HepG2 (cell line): ENCODE measurements at regions not wholly inside any gene's neighbourhood (a gene's known extent, or its start where the extent isn't known, plus 50 kb on each side); places are given as distances from the start of the nearest gene placed in this dataset.

Experiments used
- ATAC-seq: fragments of 200-7000 bp; cut with Tn5 transposase; 3 replicates; pipeline ENCODE4 v1.9.1; 2020; ENCODE audit warnings: mild to moderate bottlenecking, moderate library complexity
- BruUV-seq: library from RNA; stranded (reverse); fragments of 400-500 nt; replicated peaks from 2 replicates; lab custom pipeline; 2021; lab: Mats Ljungman, UMichigan
- CTCF ChIA-PET: fragments of 300-600 bp; formaldehyde crosslinking; extraction: SDS; loops from one replicate; lab custom pipeline; 2021; ENCODE audit warnings: low total read pairs, inconsistent platforms, low intra/inter-chr PET ratio; lab: Yijun Ruan, JAX
- POLR2A ChIA-PET: fragments of 350-600 bp; sonication (Branson Sonifier 250); formaldehyde crosslinking; loops from one replicate; lab custom pipeline; 2020; ENCODE audit warnings: antibody characterized with exemption, inconsistent platforms; lab: Yijun Ruan, JAX
- DNase-seq: peaks from one replicate; pipeline ENCODE4 v3.0.0-alpha.2; 2015; ENCODE audit warnings: low spot score
- FAIRE-seq: peaks from 3 replicates; lab custom pipeline; 2011; peaks lifted over from hg19 to GRCh38; lab: Jason Lieb, UNC
- H2AFZ ChIP-seq: one replicate; pipeline ENCODE4 v1.6.1; 2011; ENCODE audit warnings: low read length, inconsistent platforms
- H3K27ac ChIP-seq: fragments of 300-600 bp; 3 replicates; pipeline ENCODE4 v1.8.0; 2011; ENCODE audit warnings: mixed run types, mild to moderate bottlenecking, mixed read lengths, low read length, inconsistent platforms; ENCODE audit not compliant: insufficient read depth; ENCODE audit errors: extremely low read length
- H3K27me3 ChIP-seq, 2 experiments: fragments of 200-600 bp in 1 of 2; 2 replicates in 1 of 2; 3 replicates in 1 of 2; pipeline versions ENCODE4 v1.6.0 to v1.8.0; 2011; ENCODE audit warnings: low read length in 2 of 2, mild to moderate bottlenecking in 2 of 2, moderate library complexity in 2 of 2, inconsistent platforms in 1 of 2; ENCODE audit not compliant: insufficient read depth in 2 of 2, control insufficient read depth in 1 of 2
- H3K36me3 ChIP-seq, 2 experiments: fragments of 200-600 bp in 1 of 2; replicated peaks in 1 of 2; 2 replicates in 1 of 2; 3 replicates in 1 of 2; pipeline versions ENCODE4 v1.5.1 to v1.8.0; 2011; ENCODE audit warnings: low read length in 2 of 2, inconsistent platforms in 1 of 2; ENCODE audit not compliant: insufficient read depth in 2 of 2, control insufficient read depth in 1 of 2
- H3K4me1 ChIP-seq: 2 replicates; pipeline ENCODE4 v1.5.1; 2012; ENCODE audit warnings: low read length, inconsistent platforms; ENCODE audit not compliant: insufficient read depth
- H3K4me2 ChIP-seq: 2 replicates; pipeline ENCODE4 v1.6.0; 2011; ENCODE audit warnings: low read depth, low read length, inconsistent platforms
- H3K4me3 ChIP-seq, 3 experiments: fragments of 200-600 bp in 1 of 3; sonication (generic), shearing (Covaris generic) in 1 of 3; replicated peaks in 1 of 3; 2 replicates each; pipeline ENCODE4 v1.5.1; 2011 to 2016; ENCODE audit warnings: low read length in 3 of 3, inconsistent platforms in 2 of 3, low read depth in 2 of 3, mild to moderate bottlenecking in 2 of 3, control low read depth in 1 of 3, mixed read lengths in 1 of 3; ENCODE audit not compliant: insufficient read depth in 1 of 3
- H3K79me2 ChIP-seq: one replicate; pipeline ENCODE4 v1.6.1; 2011; ENCODE audit warnings: low read length, inconsistent platforms; ENCODE audit not compliant: insufficient read depth
- H3K9ac ChIP-seq: 2 replicates; pipeline ENCODE4 v1.6.0; 2011; ENCODE audit warnings: mild to moderate bottlenecking, low read depth, low read length, inconsistent platforms; ENCODE audit not compliant: insufficient read depth
- H3K9me3 ChIP-seq: 2 replicates; pipeline ENCODE4 v1.5.1; 2012; ENCODE audit warnings: mild to moderate bottlenecking, low read length
- H4K20me1 ChIP-seq: 2 replicates; pipeline ENCODE4 v1.6.0; 2011; ENCODE audit warnings: inconsistent platforms, mild to moderate bottlenecking, low read length, moderate library complexity; ENCODE audit not compliant: insufficient read depth
- DPF2 ChIP-seq: sonication (generic); formaldehyde crosslinking; IDR thresholded peaks from 2 replicates; pipeline ENCODE4 v1.4.0; 2020; ENCODE audit warnings: mild to moderate bottlenecking, low read depth, missing genetic modification reagents, borderline replicate concordance
- DR1 ChIP-seq: sonication (generic); formaldehyde crosslinking; IDR thresholded peaks from 2 replicates; pipeline ENCODE4 v1.8.0; 2021; ENCODE audit warnings: mild to moderate bottlenecking, missing genetic modification reagents, inconsistent platforms
- IKZF1 ChIP-seq: fragments of 450-650 bp; IDR thresholded peaks from 2 replicates; pipeline ENCODE4 v1.7.1; 2016
- ZBTB7A ChIP-seq: sonication (generic); formaldehyde crosslinking; IDR thresholded peaks from 2 replicates; pipeline ENCODE4 v1.8.0; 2022; ENCODE audit warnings: mild to moderate bottlenecking, missing genetic modification reagents
- ZFP82 ChIP-seq: sonication (generic); formaldehyde crosslinking; IDR thresholded peaks from 2 replicates; pipeline ENCODE4 v1.5.1; 2020; ENCODE audit warnings: mild to moderate bottlenecking, missing genetic modification reagents, borderline replicate concordance
- ZNF350 ChIP-seq: sonication (generic); formaldehyde crosslinking; IDR thresholded peaks from 2 replicates; pipeline ENCODE4 v1.4.0; 2020; ENCODE audit warnings: mild to moderate bottlenecking, low read depth, missing genetic modification reagents, borderline replicate concordance
- ZNF598 ChIP-seq: sonication (generic); formaldehyde crosslinking; IDR thresholded peaks from 2 replicates; pipeline ENCODE4 v1.5.1; 2020; ENCODE audit warnings: mild to moderate bottlenecking, missing genetic modification reagents, borderline replicate concordance
- WGBS: methylation state at CpG from one replicate; pipeline ENCODE4 v1.1.6; 2017; ENCODE audit warnings: low lambda C conversion rate; 5-methylcytosine and 5-hydroxymethylcytosine counted together
- in situ Hi-C: cut with HindIII; loops from 2 replicates; pipeline ENCODE4 v1.10.0; 2017; ENCODE audit warnings: low pct_unique_long_range_greater_than_20kb; ENCODE audit not compliant: extremely low pct_ligation_motif_present
- intact Hi-C: fragments of 100-400 bp; cut with micrococcal nuclease; formaldehyde crosslinking; loops from one replicate; pipeline ENCODE4 v1.10.0; 2022; ENCODE audit not compliant: unreplicated experiment
- TF ChIP-seq, protein P1 (sequence below): sonication (generic); formaldehyde crosslinking; IDR thresholded peaks from 2 replicates; pipeline ENCODE4 v1.5.1; 2020; ENCODE audit warnings: mild to moderate bottlenecking, missing genetic modification reagents, borderline replicate concordance
- TF ChIP-seq, protein P2 (sequence below): sonication (generic); formaldehyde crosslinking; IDR thresholded peaks from 2 replicates; pipeline ENCODE4 v1.5.0; 2020; ENCODE audit warnings: missing genetic modification reagents, mild to moderate bottlenecking, borderline replicate concordance

DNA sequence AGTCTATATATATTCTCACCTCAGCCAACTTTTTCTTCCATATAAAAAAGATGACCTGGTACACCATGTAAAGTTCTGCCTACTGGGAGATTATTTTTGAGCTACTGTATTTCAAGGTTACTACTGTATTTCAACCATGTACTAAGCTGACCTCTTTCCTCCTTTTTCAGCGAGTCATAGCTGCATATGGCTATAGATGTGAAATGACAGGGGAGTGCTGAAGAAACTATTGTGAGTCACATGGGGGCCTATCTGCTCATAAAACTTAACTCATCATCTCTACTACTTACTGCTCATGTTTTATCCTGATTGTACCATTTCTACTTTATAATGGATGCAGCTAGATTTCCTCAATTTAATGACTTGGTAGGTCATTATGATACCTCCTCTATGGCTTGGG lies 571.4 kb upstream of the ATP2B1 start (continued):
- TF ChIP-seq, protein P1, sequence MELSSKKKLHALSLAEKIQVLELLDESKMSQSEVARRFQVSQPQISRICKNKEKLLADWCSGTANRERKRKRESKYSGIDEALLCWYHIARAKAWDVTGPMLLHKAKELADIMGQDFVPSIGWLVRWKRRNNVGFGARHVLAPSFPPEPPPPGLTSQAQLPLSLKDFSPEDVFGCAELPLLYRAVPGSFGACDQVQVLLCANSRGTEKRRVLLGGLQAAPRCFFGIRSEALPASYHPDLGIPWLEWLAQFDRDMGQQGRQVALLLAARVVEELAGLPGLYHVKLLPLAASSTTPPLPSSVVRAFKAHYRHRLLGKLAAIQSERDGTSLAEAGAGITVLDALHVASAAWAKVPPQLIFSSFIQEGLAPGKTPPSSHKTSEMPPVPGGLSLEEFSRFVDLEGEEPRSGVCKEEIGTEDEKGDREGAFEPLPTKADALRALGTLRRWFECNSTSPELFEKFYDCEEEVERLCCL (CRISPR knock-in tag) = no peak
- no peak for TF ChIP-seq ZNF598 (CRISPR knock-in tag)
- TF ChIP-seq, protein P2, sequence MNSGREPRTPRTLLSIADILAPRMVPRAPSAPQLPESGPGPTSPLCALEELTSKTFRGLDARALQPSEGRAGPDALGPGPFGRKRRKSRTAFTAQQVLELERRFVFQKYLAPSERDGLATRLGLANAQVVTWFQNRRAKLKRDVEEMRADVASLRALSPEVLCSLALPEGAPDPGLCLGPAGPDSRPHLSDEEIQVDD (CRISPR knock-in tag) = no peak
- no peak for TF ChIP-seq DR1 (CRISPR knock-in tag)

DNA sequence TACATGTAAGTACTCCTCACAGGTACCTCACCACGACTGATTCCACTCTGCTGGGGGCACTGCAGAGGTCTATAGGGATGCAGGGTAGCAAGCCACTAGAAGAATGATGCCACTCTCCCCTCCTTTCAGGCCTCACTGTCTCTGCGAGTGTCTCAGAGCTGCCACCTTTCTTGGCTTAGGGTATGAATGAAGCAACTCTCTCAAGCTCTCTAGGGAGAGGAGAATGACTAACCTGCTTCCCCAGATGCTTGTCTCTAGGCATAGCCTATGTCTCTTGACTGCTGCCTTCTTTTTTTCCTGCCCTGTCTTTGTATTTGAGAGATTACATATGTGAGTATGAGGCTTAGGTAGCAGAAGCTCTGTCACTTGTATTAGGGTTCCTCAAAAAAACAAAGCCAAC lies 566.5 kb upstream of the ATP2B1 start:
- no peak for TF ChIP-seq DPF2 (CRISPR knock-in tag)
- TF ChIP-seq ZFP82 = no peak
- no peak for TF ChIP-seq IKZF1
- TF ChIP-seq ZBTB7A = no peak
- no peak for TF ChIP-seq ZNF350
- H3K27ac ChIP-seq = no peak overlapping the region
- no peak for ATAC-seq
- WGBS = 0% methylated on average over 2 of the region's 2 CpGs
- ChIA-PET CTCF (no interaction called here), POLR2A (no interaction called here)
- in situ Hi-C loops (no loop called here), intact Hi-C loops (no loop called here)
- no peaks in the 10 kb centered on the region for H3K4me1 ChIP-seq
- no peaks in the 10 kb centered on the region for H3K79me2 ChIP-seq
- H2AFZ ChIP-seq = no peak overlapping the region
- no peak overlapping the region for H3K4me2 ChIP-seq
- H3K9me3 ChIP-seq = peaks cover 46% of the 10 kb centered on the region
- H4K20me1 ChIP-seq = no peaks in the 10 kb centered on the region
- no peak overlapping the region for H3K9ac ChIP-seq
- DNase-seq = no peak
- H3K36me3 ChIP-seq = no peaks in the 10 kb centered on the region
- FAIRE-seq = no peak
- no peaks in the 10 kb centered on the region for H3K27me3 ChIP-seq
- H3K4me3 ChIP-seq = no peak overlapping the region
- BruUV-seq = no TSS peak
